Esophagus squamous epithelium (tissue), 4 donors: ENCODE measurements at regions not wholly inside any gene's neighbourhood (a gene's known extent, or its start where the extent isn't known, plus 50 kb on each side); places are given as distances from the start of the nearest gene placed in this dataset.

ENCODE experiments used
- POLR2A ChIP-seq, 4 donors: fragments of 450-650 bp; IDR thresholded peaks; one replicate each; pipeline ENCODE4 v1.6.1; 2017; ENCODE audit warnings: antibody characterized with exemption in 4 of 4, mild to moderate bottlenecking in 4 of 4, moderate library complexity in 3 of 4
- TF ChIP-seq, protein P1 (sequence below), 6 experiments: fragments of 450-650 bp in 4 of 6; fragments of 200-600 bp in 2 of 6; sonication (generic) in 2 of 6; IDR thresholded peaks; one replicate each; pipeline ENCODE4 v1.5.1; 2016 to 2019; ENCODE audit warnings: antibody characterized with exemption in 6 of 6, mild to moderate bottlenecking in 4 of 6, moderate library complexity in 4 of 6

- TF ChIP-seq, protein P1, sequence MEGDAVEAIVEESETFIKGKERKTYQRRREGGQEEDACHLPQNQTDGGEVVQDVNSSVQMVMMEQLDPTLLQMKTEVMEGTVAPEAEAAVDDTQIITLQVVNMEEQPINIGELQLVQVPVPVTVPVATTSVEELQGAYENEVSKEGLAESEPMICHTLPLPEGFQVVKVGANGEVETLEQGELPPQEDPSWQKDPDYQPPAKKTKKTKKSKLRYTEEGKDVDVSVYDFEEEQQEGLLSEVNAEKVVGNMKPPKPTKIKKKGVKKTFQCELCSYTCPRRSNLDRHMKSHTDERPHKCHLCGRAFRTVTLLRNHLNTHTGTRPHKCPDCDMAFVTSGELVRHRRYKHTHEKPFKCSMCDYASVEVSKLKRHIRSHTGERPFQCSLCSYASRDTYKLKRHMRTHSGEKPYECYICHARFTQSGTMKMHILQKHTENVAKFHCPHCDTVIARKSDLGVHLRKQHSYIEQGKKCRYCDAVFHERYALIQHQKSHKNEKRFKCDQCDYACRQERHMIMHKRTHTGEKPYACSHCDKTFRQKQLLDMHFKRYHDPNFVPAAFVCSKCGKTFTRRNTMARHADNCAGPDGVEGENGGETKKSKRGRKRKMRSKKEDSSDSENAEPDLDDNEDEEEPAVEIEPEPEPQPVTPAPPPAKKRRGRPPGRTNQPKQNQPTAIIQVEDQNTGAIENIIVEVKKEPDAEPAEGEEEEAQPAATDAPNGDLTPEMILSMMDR (IDR thresholded peaks at IDR 0.05), result no peak
- TF ChIP-seq POLR2A (IDR thresholded peaks at IDR 0.05), result no peak
These were observed 454.6 kb upstream of the EYS start for GRCh38 chr6:66161546-66162108.
